Activated CD8-positive, alpha-beta memory T cell treated with anti-CD3 and anti-CD28 coated beads, Interleukin-2, amount 10 ng/mL, durations not matched to agents 7 days and 5 days (primary cell): ENCODE measurements at regions not wholly inside any gene's neighbourhood (a gene's known extent, or its start where the extent isn't known, plus 50 kb on each side); places are given as distances from the start of the nearest gene placed in this dataset.
A peak's percentile ranks its signal among the peaks of the same experiment; 100 is the strongest.
"Not testable (repeated sequence)": the region's sequence is repeated elsewhere in the genome, so short reads cannot be mapped to it uniquely, and the experiment has no call there.

Source experiments
- ATAC-seq: fragments of 150-1000 bp; cut with Tn5 transposase; one replicate; pipeline ENCODE4 v1.10.0; 2021; ENCODE audit warnings: moderate library complexity
- CTCF ChIA-PET: fragments of 350-600 bp; sonication (Branson Sonifier 250); formaldehyde crosslinking; loops from one replicate; lab custom pipeline; 2021; ENCODE audit warnings: antibody characterized with exemption; lab: Charles Lee
- DNase-seq: peaks from one replicate; pipeline ENCODE4 v3.0.0-alpha.2; 2020
- H3K27ac Mint-ChIP-seq: one replicate; pipeline ENCODE4 v1.8.0; 2021; ENCODE audit warnings: mild to moderate bottlenecking, mixed read lengths
- H3K27me3 Mint-ChIP-seq: one replicate; pipeline ENCODE4 v1.8.0; 2021; ENCODE audit warnings: mixed read lengths
- H3K36me3 Mint-ChIP-seq: one replicate; pipeline ENCODE4 v1.8.0; 2021; ENCODE audit warnings: mild to moderate bottlenecking, mixed read lengths
- H3K4me1 Mint-ChIP-seq: one replicate; pipeline ENCODE4 v1.8.0; 2021; ENCODE audit warnings: mixed read lengths
- H3K4me3 Mint-ChIP-seq: one replicate; pipeline ENCODE4 v1.8.0; 2021; ENCODE audit warnings: mild to moderate bottlenecking, moderate library complexity, mixed read lengths
- H3K9me3 Mint-ChIP-seq: one replicate; pipeline ENCODE4 v1.8.0; 2022; ENCODE audit warnings: low read depth, mixed read lengths

GRCh38 chr5:68688547-68688946, 405.3 kb upstream of the SLC30A5 start:
- no peak overlapping the region for H3K27ac Mint-ChIP-seq
- peaks cover 2% of the 10 kb centered on the region for H3K9me3 Mint-ChIP-seq
- H3K27me3 Mint-ChIP-seq: peaks cover 3% of the 10 kb centered on the region
- H3K4me3 Mint-ChIP-seq: no peak overlapping the region
- H3K36me3 Mint-ChIP-seq: no peaks in the 10 kb centered on the region
- ATAC-seq: no peak
- CTCF ChIA-PET: no interaction called here
- DNase-seq: no peak
- no peaks in the 10 kb centered on the region for H3K4me1 Mint-ChIP-seq

GRCh38 chr5:68689010-68689409, 404.8 kb upstream of the SLC30A5 start:
- CTCF ChIA-PET: no interaction called here
- Mint-ChIP-seq H3K9me3 (peaks cover 2% of the 10 kb centered on the region), H3K27ac (no peak overlapping the region), H3K4me3 (no peak overlapping the region), H3K36me3 (no peaks in the 10 kb centered on the region), H3K4me1 (no peaks in the 10 kb centered on the region), H3K27me3 (peaks cover 3% of the 10 kb centered on the region)
- no peak for DNase-seq
- no peak for ATAC-seq

- H3K9me3 Mint-ChIP-seq, H3K36me3 Mint-ChIP-seq, H3K27ac Mint-ChIP-seq, H3K27me3 Mint-ChIP-seq, DNase-seq, H3K4me1 Mint-ChIP-seq, ATAC-seq, H3K4me3 Mint-ChIP-seq, CTCF ChIA-PET: not testable (repeated sequence)
These were observed 401.9 kb upstream of the SLC30A5 start for GRCh38 chr5:68691874-68692273.

- ATAC-seq: no peak
- Mint-ChIP-seq H3K27me3 (no peaks in the 10 kb centered on the region), H3K4me3 (no peak overlapping the region), H3K27ac (no peak overlapping the region), H3K9me3 (no peaks in the 10 kb centered on the region), H3K36me3 (no peaks in the 10 kb centered on the region), H3K4me1 (no peaks in the 10 kb centered on the region)
- no peak for DNase-seq
- CTCF ChIA-PET: no interaction called here
These were observed 395.5 kb upstream of the SLC30A5 start for GRCh38 chr5:68698025-68698940.

GRCh38 chr5:68699966-68700365, 393.8 kb upstream of the SLC30A5 start:
- ATAC-seq: no peak
- H3K27ac Mint-ChIP-seq: no peak overlapping the region
- no peaks in the 10 kb centered on the region for H3K27me3 Mint-ChIP-seq
- H3K4me1 Mint-ChIP-seq: no peaks in the 10 kb centered on the region
- no peak for DNase-seq
- CTCF ChIA-PET: interaction anchor here (1.2 kb wide), 1 partner anchor 16 kb away, joined by 3 read pairs; no protein-coding TSS in a partner anchor
- H3K9me3 Mint-ChIP-seq: peaks cover 1% of the 10 kb centered on the region
- no peak overlapping the region for H3K4me3 Mint-ChIP-seq
- no peaks in the 10 kb centered on the region for H3K36me3 Mint-ChIP-seq

GRCh38 chr5:68707575-68707974, 386.2 kb upstream of the SLC30A5 start:
- DNase-seq (no peak), ATAC-seq (no peak)
- Mint-ChIP-seq H3K9me3 (peaks cover 3% of the 10 kb centered on the region), H3K4me3 (no peak overlapping the region), H3K4me1 (peaks cover 21% of the 10 kb centered on the region), H3K36me3 (peaks cover 1% of the 10 kb centered on the region), H3K27me3 (no peaks in the 10 kb centered on the region), H3K27ac (no peak overlapping the region)
- CTCF ChIA-PET: no interaction called here

GRCh38 chr5:68708156-68708841, 385.5 kb upstream of the SLC30A5 start:
- Mint-ChIP-seq H3K27ac (no peak overlapping the region), H3K27me3 (no peaks in the 10 kb centered on the region), H3K36me3 (peaks cover 1% of the 10 kb centered on the region), H3K4me3 (no peak overlapping the region), H3K9me3 (peaks cover 3% of the 10 kb centered on the region), H3K4me1 (peaks cover 23% of the 10 kb centered on the region)
- no peak for DNase-seq
- ATAC-seq: no peak
- CTCF ChIA-PET: no interaction called here

- DNase-seq (no peak), ATAC-seq (no peak)
- Mint-ChIP-seq H3K27ac (no peak overlapping the region), H3K36me3 (peaks cover 1% of the 10 kb centered on the region), H3K27me3 (no peaks in the 10 kb centered on the region), H3K4me1 (peaks cover 23% of the 10 kb centered on the region), H3K9me3 (peaks cover 3% of the 10 kb centered on the region), H3K4me3 (no peak overlapping the region)
- CTCF ChIA-PET: no interaction called here
These were observed 385.0 kb upstream of the SLC30A5 start for GRCh38 chr5:68708842-68709170.

- no peak for DNase-seq
- peaks cover 23% of the 10 kb centered on the region for H3K4me1 Mint-ChIP-seq
- H3K27ac Mint-ChIP-seq: no peak overlapping the region
- peaks cover 3% of the 10 kb centered on the region for H3K9me3 Mint-ChIP-seq
- no peak overlapping the region for H3K4me3 Mint-ChIP-seq
- no peak for ATAC-seq
- CTCF ChIA-PET: no interaction called here
- H3K36me3 Mint-ChIP-seq: peaks cover 1% of the 10 kb centered on the region
- H3K27me3 Mint-ChIP-seq: no peaks in the 10 kb centered on the region
These were observed 384.6 kb upstream of the SLC30A5 start for GRCh38 chr5:68709239-68709638.

- Mint-ChIP-seq H3K36me3 (peaks cover 1% of the 10 kb centered on the region), H3K27me3 (no peaks in the 10 kb centered on the region), H3K9me3 (no peaks in the 10 kb centered on the region), H3K4me3 (no peak overlapping the region), H3K4me1 (peaks cover 23% of the 10 kb centered on the region), H3K27ac (no peak overlapping the region)
- CTCF ChIA-PET: interaction anchor here (0.6 kb wide), 1 partner anchor 284 kb away, joined by 3 read pairs; no protein-coding TSS in a partner anchor
- ATAC-seq: no peak
- no peak for DNase-seq
These were observed 383.3 kb upstream of the SLC30A5 start for GRCh38 chr5:68710514-68710913.

- H3K36me3 Mint-ChIP-seq: peaks cover 1% of the 10 kb centered on the region
- CTCF ChIA-PET: interaction anchor here (1.3 to 1.5 kb wide), 4 partner anchors 12 to 425 kb away, joined by 3 to 4 read pairs (median 4); no protein-coding TSS in a partner anchor
- ATAC-seq (peak; percentile 95), DNase-seq (peak; percentile 42)
- H3K9me3 Mint-ChIP-seq: no peaks in the 10 kb centered on the region
- H3K27ac Mint-ChIP-seq: peak overlapping the region; percentile 89
- peaks cover 23% of the 10 kb centered on the region for H3K4me1 Mint-ChIP-seq
- no peaks in the 10 kb centered on the region for H3K27me3 Mint-ChIP-seq
- peak overlapping the region; percentile 37 for H3K4me3 Mint-ChIP-seq
These were observed 382.3 kb upstream of the SLC30A5 start for GRCh38 chr5:68711293-68712200.

- DNase-seq (no peak), ATAC-seq (no peak)
- CTCF ChIA-PET: no interaction called here
- H3K9me3 Mint-ChIP-seq: peaks cover 3% of the 10 kb centered on the region
- H3K27me3 Mint-ChIP-seq: peaks cover 2% of the 10 kb centered on the region
- no peak overlapping the region for H3K4me3 Mint-ChIP-seq
- no peaks in the 10 kb centered on the region for H3K36me3 Mint-ChIP-seq
- H3K4me1 Mint-ChIP-seq: peaks cover 23% of the 10 kb centered on the region
- H3K27ac Mint-ChIP-seq: no peak overlapping the region
These were observed 379.0 kb upstream of the SLC30A5 start for GRCh38 chr5:68714810-68715209.
